HG02885 (cell line): ENCODE measurements at regions not wholly inside any gene's neighbourhood (a gene's known extent, or its start where the extent isn't known, plus 50 kb on each side); places are given as distances from the start of the nearest gene placed in this dataset.

Experiments
- ATAC-seq: cut with Tn5 transposase; IDR thresholded peaks from one replicate; pipeline ENCODE4 v1.9.1; 2021; ENCODE audit warnings: mild to moderate bottlenecking; ENCODE audit not compliant: unreplicated experiment, poor library complexity

GRCh38 chr9:89759572-89759971, 154.8 kb downstream of the GADD45G start:
- no peak for ATAC-seq

GRCh38 chr9:89760123-89760522, 155.3 kb downstream of the GADD45G start:
- ATAC-seq, result no peak

- no peak for ATAC-seq
These were observed 159.4 kb downstream of the GADD45G start for GRCh38 chr9:89764217-89764616.

GRCh38 chr9:89765211-89765946, 160.6 kb downstream of the GADD45G start:
- ATAC-seq, result no peak

GRCh38 chr9:89766991-89767390, 162.2 kb downstream of the GADD45G start:
- ATAC-seq, result no peak

GRCh38 chr9:89768051-89768450, 163.2 kb downstream of the GADD45G start:
- ATAC-seq, result no peak

GRCh38 chr9:89768650-89769071, 163.8 kb downstream of the GADD45G start:
- no peak for ATAC-seq

GRCh38 chr9:89770531-89771174, 165.8 kb downstream of the GADD45G start:
- no peak for ATAC-seq

- no peak for ATAC-seq
These were observed 166.4 kb downstream of the GADD45G start for GRCh38 chr9:89771205-89771604.

- no peak for ATAC-seq
These were observed 168.4 kb downstream of the GADD45G start for GRCh38 chr9:89773170-89773569.

GRCh38 chr9:89774858-89775370, 170.1 kb downstream of the GADD45G start:
- ATAC-seq, result no peak

GRCh38 chr9:89775641-89776040, 170.8 kb downstream of the GADD45G start:
- ATAC-seq, result no peak

GRCh38 chr9:89776795-89777525, 172.1 kb downstream of the GADD45G start:
- ATAC-seq, result no peak

- no peak for ATAC-seq
These were observed 172.7 kb downstream of the GADD45G start for GRCh38 chr9:89777544-89777943.

GRCh38 chr9:89778100-89779090, 173.6 kb downstream of the GADD45G start:
- no peak for ATAC-seq

- ATAC-seq, result no peak
These were observed 174.8 kb downstream of the GADD45G start for GRCh38 chr9:89779405-89780203.

- ATAC-seq, result no peak
These were observed 176.1 kb downstream of the GADD45G start for GRCh38 chr9:89780959-89781358.

GRCh38 chr9:89781838-89782540, 177.2 kb downstream of the GADD45G start:
- no peak for ATAC-seq
